Endothelial cell of umbilical vein (primary cell): ENCODE measurements at regions not wholly inside any gene's neighbourhood (a gene's known extent, or its start where the extent isn't known, plus 50 kb on each side); places are given as distances from the start of the nearest gene placed in this dataset.

Experiments used
- CTCF ChIP-seq, 2 donors: IDR thresholded peaks; 1 replicate in 1 of 2; 2 replicates in 1 of 2; pipeline ENCODE4 v1.5.1; 2011; ENCODE audit warnings: low read length in 2 of 2, mild to moderate bottlenecking in 2 of 2, moderate library complexity in 2 of 2, control low read depth in 1 of 2, inconsistent platforms in 1 of 2, low read depth in 1 of 2; ENCODE audit not compliant: insufficient read depth in 1 of 2; ENCODE audit errors: extremely low read depth in 1 of 2
- EZH2 ChIP-seq: IDR thresholded peaks from 2 replicates; pipeline ENCODE4 v1.6.1; 2012; ENCODE audit warnings: borderline replicate concordance, low read depth, mild to moderate bottlenecking, moderate library complexity, low read length, inconsistent platforms; ENCODE audit not compliant: severe bottlenecking
- FOS ChIP-seq: IDR thresholded peaks from 2 replicates; pipeline ENCODE4 v1.6.1; 2011; ENCODE audit warnings: mild to moderate bottlenecking, low read length, moderate library complexity, borderline replicate concordance; ENCODE audit not compliant: insufficient read depth
- POLR2A ChIP-seq: IDR thresholded peaks from 2 replicates; pipeline ENCODE4 v1.6.1; 2012; ENCODE audit warnings: low read depth, mild to moderate bottlenecking, control low read depth, low read length

GRCh38 chr10:32112055-32112454, 55.8 kb upstream of the KIF5B start:
- TF ChIP-seq POLR2A, result no peak
- TF ChIP-seq EZH2, result no peak
- no peak for TF ChIP-seq CTCF (IDR thresholded peaks at IDR 0.05; ENCODE audit: extremely low read depth in 1 of 2, insufficient read depth in 1 of 2, low read depth in 1 of 2, low read length in 2 of 2)
- peak; percentile 66 for TF ChIP-seq FOS
